Esophagus muscularis mucosa (tissue), 4 donors: ENCODE measurements at regions not wholly inside any gene's neighbourhood (a gene's known extent, or its start where the extent isn't known, plus 50 kb on each side); places are given as distances from the start of the nearest gene placed in this dataset.

ENCODE experiments used
- EP300 ChIP-seq: sonication (generic); formaldehyde crosslinking; IDR thresholded peaks from one replicate; pipeline ENCODE4 v1.6.1; 2017; ENCODE audit warnings: antibody characterized with exemption
- POLR2A ChIP-seq: fragments of 450-650 bp; IDR thresholded peaks from one replicate; pipeline ENCODE4 v1.6.1; 2017; ENCODE audit warnings: antibody characterized with exemption, moderate library complexity, mild to moderate bottlenecking, low read depth
- POLR2AphosphoS5 ChIP-seq, 2 donors: sonication (generic); formaldehyde crosslinking; IDR thresholded peaks; one replicate each; pipeline ENCODE4 v1.6.1; 2017; ENCODE audit warnings: antibody characterized with exemption in 2 of 2
- TF ChIP-seq, protein P1 (sequence below), 3 experiments: fragments of 200-600 bp in 2 of 3; fragments of 450-650 bp in 1 of 3; sonication (generic) in 2 of 3; IDR thresholded peaks; one replicate each; pipeline ENCODE4 v1.5.1; 2017 to 2019; ENCODE audit warnings: antibody characterized with exemption in 3 of 3, mild to moderate bottlenecking in 2 of 3, moderate library complexity in 1 of 3

DNA sequence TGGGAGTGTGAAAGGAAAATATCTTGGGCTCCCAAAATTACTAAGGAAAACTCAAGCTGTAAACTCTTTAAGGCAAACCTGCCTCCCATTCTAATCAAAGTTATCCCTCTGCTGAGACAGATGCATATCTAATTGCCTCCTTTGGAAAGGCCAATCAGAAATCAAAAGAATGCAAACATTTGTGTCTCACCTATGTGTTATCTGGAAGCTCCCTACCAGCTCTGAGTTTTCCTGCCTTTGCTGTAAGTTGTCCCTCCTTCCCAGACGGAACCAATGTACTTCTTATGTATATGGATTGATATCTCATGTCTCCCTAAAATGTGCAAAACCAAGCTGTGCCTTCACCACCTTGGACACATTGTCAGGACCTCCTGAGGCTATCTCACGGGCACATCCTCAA, 95.8 kb downstream of the AASDHPPT start:
- TF ChIP-seq POLR2A (no peak), POLR2AphosphoS5 (IDR thresholded peaks at IDR 0.05) (no peak), EP300 (no peak)
- TF ChIP-seq, protein P1, sequence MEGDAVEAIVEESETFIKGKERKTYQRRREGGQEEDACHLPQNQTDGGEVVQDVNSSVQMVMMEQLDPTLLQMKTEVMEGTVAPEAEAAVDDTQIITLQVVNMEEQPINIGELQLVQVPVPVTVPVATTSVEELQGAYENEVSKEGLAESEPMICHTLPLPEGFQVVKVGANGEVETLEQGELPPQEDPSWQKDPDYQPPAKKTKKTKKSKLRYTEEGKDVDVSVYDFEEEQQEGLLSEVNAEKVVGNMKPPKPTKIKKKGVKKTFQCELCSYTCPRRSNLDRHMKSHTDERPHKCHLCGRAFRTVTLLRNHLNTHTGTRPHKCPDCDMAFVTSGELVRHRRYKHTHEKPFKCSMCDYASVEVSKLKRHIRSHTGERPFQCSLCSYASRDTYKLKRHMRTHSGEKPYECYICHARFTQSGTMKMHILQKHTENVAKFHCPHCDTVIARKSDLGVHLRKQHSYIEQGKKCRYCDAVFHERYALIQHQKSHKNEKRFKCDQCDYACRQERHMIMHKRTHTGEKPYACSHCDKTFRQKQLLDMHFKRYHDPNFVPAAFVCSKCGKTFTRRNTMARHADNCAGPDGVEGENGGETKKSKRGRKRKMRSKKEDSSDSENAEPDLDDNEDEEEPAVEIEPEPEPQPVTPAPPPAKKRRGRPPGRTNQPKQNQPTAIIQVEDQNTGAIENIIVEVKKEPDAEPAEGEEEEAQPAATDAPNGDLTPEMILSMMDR (IDR thresholded peaks at IDR 0.05) = no peak
